ENCODE measurements at regions not wholly inside any gene's neighbourhood (a gene's known extent, or its start where the extent isn't known, plus 50 kb on each side); places are given as distances from the start of the nearest gene placed in this dataset.

DNA sequence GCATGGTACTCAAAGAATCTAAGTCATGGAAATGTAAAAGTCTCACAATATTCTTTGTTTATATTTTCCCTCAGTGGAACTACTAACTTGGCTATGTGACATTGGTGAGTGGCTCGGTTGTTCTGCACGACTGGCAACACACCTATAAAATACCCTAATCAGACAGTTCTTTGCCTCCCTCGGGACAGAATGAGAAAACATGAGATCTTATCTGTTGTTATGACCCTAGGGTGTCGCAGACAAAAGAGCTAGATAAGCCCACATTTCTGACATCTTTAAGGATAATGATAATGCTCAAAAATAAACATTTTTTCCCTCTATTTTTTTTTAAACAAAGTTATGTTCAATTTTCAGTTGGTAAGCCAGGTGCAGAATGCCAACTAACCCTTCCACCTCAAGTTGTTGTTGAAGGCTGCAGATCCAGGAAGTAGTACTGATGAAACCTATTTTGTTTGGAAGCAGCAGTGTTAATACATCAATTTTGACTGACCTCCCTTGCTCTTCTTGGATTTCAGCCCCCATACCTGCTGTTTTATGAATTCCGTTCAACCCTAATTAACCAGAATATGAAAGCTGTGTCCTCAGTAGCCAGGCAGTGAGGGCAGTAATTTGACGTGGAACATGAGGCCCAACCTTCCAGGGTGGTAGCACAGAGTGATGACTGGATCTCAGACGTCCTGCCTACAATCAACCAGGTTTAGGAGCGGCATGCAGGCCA lies 108.7 kb upstream of the DUSP10 start:
- no peak for DNase-seq (ENCODE audit: low read depth in 2 of 2)

DNA sequence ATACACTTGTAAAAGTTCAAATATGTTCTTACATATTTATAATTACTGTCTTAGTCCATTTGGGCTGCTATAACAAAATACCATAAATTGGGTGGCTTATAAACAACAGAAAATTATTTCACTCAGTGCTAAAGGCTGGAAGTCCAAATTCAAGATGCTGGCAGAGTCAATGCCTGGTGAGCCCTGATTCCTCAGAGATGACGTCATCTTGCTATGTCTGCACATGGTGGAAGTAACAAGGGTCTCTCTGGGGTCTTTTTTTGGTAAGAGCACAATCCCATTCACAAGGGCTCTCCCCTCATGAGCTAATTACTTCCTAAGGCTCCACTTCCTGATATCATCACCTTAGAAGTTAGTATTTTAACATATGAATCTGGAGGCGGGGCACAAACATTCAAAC lies 108.0 kb upstream of the DUSP10 start:
- no peak for DNase-seq (ENCODE audit: low read depth in 2 of 2)

DNA sequence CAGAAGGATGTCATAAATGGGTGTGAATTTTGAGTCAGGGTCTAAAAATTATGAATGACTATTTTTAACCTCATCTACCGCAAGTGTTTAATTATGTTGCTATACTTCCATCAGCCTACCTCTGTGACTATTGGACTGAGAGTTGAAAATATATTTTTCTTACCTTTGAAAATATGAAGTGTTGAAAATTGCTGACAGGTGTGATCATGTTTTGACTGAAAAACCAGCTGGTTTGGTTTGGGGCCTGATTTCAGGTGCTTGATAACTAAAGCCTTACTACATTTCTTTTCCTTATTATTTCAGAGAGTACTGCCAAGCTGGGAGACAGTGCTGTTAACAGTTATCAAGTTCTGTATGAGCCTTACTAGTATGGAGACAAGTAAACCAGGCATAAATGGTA lies 107.2 kb upstream of the DUSP10 start:
- DNase-seq (ENCODE audit: low read depth in 2 of 2) = no peak

DNA sequence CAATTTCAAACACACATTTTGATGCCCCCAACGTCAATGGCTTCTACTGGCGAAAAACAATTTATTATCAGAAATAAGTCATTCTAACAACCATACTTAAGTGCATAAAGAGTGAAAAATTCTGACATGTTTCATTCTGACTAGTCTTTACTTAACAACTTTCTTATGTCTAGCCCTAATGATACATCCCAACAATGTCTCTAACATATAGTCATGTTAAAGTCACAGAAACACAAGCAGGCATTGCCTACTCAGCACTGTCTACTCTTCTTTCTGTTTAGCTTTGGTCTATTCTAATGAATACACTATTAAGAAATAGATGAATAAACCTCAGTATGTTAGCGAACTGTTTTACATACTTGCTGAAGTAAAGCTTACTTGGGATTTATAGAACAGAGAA lies 105.8 kb upstream of the DUSP10 start:
- DNase-seq (ENCODE audit: low read depth in 2 of 2) = no peak

DNA sequence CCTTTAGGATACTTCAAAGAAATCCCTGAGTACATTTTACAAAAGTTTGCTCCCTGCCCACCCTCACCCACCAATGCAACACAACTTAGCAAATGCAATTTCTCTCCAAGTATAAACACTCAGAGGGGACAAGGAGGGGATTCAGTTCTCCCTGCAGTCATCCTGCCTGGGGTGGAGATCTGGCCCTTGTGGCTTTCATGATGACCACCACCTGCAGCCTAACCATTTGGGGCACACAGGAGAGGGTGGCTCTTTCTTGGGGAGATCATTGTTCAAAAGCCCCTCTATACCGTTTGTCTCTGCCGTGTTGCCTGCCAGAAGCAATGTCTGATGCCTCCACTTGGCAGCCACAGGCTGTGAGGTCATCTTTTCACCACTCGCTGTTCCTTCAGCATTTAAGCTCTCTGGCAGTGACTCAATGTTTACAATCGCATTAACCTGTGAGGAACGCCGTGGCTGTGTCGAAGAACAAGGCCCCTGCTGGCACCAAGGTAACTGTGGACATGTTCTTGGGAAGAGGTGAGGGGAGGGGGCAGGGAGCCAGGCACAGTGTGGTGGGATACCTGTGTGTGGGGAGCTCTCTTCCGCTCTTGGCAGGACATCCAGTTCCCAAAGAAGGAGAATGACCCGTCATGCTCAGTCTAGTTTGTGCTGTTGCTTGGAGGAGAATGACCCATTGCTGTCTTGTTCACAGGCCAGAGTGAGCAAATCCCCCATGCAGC lies 103.9 kb upstream of the DUSP10 start:
- DNase-seq (ENCODE audit: low read depth in 2 of 2) = no peak

DNA sequence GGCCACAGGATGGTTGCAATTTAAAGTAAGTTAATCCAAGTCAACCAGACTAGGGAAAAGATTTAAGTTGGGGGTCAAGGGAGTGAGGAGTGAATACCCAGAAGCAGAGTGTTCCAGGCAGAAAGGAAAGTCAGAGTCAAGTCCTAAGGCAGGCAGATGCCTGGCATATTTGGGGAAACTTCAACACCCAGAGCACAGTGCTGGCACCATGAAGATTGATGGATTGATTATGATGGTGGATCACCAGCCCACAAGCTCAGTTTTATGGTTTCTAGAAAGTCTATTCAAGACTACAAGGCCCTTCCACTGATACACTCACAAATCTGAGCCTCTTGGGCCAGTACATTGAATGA lies 100.1 kb upstream of the DUSP10 start:
- DNase-seq (ENCODE audit: low read depth in 2 of 2) = no peak

DNA sequence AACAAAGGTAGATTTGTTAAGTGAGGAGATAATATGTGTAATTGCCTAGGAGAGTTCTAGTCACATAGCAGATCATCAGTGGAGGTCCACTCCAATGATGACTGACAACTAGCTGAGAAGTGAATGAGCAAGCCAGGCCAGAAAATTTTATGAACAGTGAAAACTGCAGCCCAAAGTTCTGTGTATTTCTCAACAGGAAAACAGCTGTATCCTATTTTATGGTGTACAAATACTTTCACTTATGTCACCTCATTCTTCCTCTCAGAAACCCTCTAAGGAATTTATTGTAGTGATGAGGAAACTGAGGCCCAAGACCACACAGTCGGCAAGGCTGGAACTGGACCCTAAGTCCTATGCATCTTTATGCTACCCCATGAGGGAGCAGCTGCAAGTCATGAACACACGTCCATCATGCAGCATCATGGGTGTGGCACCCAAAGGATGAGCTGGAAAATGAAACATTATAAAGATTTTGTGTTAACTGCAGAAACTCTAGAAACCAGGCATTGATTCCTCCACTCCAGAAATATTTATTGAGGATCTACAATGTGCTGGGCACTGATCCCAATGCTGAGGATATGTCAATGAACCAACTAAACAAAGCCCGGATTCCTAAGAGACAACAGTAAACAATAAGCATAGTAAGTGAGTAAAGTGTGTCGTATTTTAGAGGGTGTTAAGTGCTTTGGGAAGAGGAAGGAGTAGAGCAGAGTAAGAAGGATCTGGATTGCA lies 99.5 kb upstream of the DUSP10 start:
- DNase-seq (ENCODE audit: low read depth in 2 of 2) = peak in 1 of 2 experiments; percentile 25

DNA sequence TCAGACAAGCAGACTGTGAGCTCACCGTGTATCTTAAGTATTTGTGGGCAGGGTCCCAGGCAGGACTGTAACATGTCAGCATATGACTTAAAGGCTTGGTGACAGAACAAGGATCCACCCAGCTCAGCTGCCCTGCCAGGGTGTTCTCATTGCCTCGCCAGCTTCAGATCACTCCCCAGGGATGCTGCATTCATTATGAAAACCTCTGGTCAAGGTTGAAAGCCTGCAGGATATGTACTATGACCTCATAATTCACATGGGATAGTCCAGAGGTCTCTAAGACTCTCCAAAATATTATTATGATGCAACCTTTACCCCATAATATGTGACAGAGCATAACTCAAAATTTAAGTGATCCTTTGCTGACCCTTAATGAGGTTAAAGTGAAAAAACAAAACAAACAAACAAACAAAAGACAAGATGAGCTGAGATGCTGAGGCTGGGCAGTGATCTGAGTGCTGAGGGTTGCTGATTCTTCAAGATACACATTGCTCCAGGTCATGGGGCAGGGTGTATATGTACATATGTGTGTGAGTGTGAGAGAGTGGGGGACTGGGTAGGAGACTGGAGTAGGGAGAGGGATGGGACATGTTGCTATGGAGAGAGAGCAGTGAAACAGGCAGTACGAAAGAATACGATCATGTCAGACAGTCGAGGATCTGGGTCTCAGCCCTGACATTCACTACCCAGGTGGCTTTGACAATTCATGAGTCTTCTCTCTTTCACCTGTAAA lies 98.8 kb upstream of the DUSP10 start:
- no peak for DNase-seq (ENCODE audit: low read depth in 2 of 2)

DNA sequence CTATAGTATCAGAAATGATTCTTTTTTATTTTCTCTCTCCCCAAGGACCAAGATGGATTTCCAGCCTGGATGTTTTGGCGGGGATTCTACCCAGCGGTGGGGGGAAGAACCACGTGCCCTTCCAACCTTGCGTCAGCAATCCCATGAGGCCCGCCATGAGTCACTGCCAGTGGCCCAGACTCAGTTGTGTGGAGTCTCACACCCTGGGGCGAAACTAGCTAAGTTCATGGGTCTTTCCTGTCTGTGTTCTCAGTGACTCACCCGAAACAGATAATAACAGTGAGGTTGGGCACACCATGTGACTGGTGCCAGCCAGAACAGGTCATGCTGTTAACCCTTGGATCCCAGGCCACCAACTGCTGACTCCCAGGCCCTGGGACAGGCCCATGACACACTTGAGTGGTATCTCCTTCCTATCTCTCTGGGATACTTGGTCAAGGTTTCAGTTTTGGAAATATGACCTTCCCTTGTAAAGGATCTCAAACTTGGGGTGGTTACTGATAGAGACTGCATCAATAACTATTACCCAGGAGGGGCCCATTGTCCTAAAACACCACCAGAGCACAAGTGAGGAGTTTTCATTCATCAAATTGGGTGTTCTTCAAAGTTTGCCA lies 98.0 kb upstream of the DUSP10 start:
- DNase-seq (ENCODE audit: low read depth in 2 of 2) = no peak

DNA sequence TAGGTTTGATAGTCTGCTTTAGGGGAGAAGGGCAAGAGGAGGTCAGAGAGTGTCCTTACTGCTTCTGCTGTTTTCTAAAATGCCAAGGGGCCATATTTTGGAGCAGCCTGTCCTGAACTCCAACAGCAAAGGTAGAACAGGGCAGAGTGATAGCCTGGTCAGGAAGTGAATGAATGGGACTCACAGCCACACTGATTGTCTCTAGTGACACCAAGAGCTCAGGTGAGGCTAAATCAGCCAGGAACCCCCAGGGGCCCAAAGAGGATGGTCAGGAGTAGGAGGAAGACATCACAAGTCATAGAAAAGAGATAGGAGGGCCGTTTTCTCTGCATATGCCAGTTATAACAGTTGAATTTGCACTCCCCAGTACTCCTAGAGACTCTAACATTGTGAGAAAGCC lies 97.4 kb upstream of the DUSP10 start:
- DNase-seq (ENCODE audit: low read depth in 2 of 2) = no peak

DNA sequence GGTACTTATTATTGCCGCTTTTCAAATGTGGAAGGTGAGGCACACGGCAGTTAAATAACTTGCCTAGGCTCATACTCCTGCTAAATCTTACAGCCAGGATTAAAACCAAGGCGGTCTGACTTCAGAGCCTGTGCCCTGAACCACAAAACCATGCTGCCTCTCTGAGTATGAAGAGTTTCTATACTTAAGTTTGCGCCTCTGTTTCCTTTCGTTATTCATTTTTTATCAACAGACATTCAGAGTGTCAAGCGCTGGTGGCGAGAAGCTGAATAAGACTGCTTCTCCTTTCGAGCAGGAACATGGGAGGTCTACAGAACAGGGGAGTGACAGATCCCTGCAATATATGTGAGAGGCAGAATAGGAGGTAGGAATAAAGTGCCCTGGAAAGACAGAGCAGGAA lies 96.0 kb upstream of the DUSP10 start:
- no peak for DNase-seq (ENCODE audit: low read depth in 2 of 2)

DNA sequence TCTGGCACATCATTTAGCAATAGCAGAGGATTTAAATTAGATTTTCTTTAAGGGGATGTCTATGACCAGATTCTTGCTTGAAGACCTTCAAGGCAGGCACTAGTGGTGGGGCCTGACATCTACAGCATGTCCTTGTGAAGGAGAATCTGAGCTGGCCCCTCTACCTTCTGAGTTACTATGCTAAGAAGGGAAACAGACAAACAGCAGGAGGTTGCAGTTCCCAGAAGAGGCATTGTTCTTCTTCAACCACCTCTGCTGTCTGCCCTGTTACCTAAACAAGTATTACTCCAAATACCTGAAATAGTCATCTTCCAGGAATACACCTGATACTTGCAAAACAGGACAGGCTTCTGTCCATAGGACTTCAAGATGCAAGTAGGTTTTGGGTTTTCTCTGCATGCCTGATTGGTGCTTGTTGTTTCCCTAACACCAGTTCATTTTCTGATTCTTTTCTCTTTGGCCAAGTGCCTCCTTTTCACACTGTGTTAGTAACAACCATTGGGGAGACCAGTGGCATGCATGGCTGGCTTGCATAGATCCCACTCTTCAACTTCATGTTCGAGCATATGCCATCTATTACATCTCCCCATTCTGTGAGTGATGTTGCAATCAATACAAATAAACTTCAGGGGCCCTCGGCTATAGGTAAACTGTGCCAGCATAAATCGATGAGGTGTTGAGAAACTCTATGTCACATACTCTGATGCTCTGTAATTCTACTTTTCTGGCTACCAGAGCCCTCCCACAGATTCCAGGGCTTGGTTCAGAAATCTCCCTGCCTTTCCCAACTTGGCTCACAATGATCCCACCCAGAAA lies 93.0 kb upstream of the DUSP10 start:
- no peak for DNase-seq (ENCODE audit: low read depth in 2 of 2)

DNA sequence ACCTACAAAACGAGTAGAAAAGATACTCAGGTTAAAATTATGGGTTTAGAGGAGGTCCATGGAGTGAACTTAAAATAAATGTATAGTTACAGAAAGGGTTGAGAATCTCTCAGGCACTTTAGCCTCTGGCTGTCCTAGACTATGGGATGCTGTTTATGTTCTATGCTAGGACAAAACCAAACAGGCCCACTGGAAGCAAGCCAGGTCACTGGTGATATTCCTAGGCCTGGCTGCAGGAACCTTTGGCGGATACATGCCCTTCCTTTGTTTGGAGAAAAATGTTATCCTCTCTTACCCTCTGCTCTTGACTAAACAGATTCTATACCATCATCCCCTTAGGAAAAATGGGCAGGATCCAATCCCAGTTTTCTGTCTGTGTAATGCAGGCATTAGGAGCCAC lies 90.7 kb upstream of the DUSP10 start:
- no peak for DNase-seq (ENCODE audit: low read depth in 2 of 2)

DNA sequence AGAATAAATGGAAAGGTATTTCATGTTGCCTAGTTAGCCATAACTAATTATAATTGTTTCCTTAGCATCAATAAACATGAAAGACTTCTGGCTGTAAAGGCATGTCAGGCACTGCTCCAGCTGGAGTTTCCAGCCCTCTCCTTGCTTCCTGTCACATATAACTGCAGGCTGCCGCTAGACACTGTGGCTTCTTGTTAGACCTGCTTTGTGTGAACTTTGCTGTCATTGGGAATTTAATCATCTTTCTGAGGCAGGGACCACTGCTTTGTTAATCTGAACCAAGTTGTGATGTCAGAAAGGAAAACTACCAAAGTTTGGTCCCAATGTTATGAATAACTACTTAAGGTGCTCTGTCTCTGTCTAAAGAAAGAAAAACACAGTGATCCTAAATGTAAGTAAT lies 90.3 kb upstream of the DUSP10 start:
- DNase-seq (ENCODE audit: low read depth in 2 of 2) = no peak

DNA sequence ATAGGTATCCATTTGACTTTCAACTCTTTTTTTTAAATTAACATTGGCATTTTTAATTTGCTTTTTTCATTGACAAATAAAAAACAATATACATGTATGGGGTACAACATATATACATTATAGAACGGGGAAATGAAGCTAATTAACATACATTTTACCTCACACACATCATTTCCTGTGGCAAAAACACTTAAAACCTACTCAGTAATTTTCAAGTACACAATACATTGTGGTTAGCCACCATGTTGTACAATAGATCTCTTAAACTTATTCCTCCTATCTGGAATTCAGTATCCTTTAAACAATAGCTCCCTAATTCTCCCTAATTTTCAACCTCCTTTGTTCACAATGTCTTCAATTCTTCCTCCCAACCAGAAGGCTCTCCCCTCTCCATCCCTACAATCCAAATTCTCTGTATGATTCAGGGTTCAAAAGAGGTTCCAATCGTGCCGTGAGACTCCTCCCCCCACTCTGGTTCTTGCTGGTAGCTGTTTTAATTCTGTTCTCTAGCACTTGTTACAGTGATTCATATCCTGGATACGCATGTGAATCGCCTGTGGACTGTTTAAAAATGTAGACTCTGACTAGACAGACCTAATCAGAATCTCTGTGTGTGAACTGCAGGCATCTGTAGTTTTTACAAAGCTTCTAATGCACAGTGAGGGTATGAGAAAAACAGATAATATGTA lies 87.6 kb upstream of the DUSP10 start:
- DNase-seq (ENCODE audit: low read depth in 2 of 2) = peak; percentile 76 to 81

DNA sequence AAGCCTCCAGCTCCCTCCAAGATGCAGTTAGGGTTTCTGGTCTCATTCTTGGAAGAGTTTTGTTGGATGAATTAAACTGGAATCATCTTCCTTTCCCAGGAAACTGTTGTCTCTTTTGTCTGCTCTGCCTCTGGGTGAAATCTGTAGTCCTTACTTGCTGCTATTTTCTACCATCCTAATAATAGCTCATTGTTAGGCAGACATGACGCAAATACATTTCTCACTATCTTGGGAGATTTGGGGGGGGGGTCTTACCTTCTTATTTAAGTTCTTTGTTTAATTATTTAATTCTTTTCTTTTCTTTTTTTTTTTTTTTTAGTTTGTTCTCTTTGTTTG lies 85.4 kb upstream of the DUSP10 start:
- DNase-seq (ENCODE audit: low read depth in 2 of 2) = no peak

DNA sequence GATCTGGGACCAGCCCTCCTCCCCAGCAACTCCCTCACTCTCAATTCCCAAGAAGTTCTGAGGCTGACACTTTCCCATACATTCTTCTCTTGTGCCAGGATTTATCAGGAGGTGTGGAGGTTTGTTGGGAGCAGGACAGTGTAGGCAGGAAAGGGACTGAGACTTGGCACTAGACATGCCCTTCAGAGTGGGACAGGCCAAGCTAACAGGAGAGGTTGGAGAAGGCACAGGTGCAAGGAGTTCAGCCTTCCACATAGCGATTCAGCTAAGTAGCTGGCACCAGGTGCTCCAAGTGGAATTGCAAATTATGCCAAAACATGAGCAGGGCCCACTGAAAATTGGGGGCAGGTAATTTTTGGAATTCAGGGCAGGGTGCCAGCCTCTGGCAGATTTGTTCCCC lies 83.0 kb upstream of the DUSP10 start:
- no peak for DNase-seq (ENCODE audit: low read depth in 2 of 2)

DNA sequence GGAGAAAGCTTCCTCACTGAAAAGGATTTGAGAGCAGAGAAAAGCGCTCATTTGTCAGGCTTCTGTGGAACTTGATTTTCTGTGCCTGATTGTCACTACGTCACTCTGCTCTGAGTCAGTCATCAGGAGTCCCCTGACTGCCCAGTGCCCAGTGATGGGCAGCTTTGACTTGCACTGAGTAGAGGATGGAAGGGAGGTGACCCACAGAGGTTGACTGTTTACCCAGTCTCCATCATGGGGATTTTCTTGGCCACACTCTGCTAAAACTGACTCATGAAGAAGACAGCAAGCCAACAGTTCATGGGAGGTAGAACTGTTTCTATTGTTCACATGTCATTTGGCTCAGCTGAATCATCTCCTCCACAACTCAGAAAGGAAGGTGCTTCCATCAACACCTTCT lies 82.1 kb upstream of the DUSP10 start:
- no peak for DNase-seq (ENCODE audit: low read depth in 2 of 2)

DNA sequence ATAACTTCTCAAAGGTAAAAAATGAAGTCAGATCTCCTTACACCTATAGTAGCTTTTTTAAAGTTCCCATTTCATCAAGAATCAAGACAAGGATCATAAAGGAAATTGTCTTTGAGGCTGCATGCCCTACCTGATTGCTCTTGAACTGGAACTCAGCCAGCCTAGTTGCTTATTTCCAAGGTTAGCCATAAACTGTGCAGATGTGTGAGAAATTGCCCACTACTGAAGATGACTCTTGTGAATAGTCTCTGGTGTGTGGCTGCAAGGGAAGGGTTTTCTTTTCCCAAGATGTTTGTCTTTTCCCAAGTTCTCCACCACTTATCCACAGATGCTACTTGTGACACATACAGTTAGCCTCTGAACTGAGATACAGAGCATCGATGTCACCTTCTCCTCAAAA lies 81.7 kb upstream of the DUSP10 start:
- no peak for DNase-seq (ENCODE audit: low read depth in 2 of 2)

DNA sequence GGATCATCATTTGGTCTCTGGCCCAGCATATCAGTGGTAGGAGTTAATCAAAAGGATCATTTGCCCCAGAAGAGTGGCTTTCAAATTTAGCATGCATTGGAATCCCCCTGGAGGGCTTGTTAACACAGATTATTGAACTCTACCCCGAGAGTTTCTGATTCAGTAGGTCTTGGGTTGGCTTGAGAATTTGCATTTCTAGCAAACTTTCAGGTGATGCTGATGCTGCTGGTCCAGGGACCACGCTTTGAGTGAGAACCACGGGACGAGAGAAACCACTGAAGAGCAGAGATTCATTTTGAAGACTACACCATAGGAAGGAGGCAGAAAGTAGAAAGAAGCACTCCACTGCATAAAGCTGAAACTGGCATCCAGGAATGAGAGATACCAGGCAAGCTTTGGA lies 81.3 kb upstream of the DUSP10 start:
- DNase-seq (ENCODE audit: low read depth in 2 of 2) = no peak

DNA sequence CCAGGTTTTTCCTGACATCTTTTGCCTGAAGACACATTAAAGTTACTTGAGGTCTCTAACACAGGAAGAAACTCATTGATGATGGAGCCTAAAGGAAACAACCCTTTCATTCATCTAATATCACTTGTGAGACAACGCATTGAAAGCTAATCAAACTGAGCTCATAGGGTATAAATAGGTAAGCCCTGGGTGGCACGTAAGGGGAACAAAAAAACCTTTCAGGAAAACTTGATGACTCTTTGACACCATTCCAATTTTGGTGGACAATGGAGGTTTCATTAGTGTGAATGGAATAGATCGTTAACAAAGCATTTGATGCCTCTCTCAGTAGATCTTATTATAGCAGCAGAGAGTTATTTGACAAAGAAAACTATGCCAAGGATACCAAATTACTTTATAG lies 80.7 kb upstream of the DUSP10 start:
- no peak for DNase-seq (ENCODE audit: low read depth in 2 of 2)

Measured in fibroblast of skin of left biceps (primary cell).